GM20000 (cell line): ENCODE measurements at regions not wholly inside any gene's neighbourhood (a gene's known extent, or its start where the extent isn't known, plus 50 kb on each side); places are given as distances from the start of the nearest gene placed in this dataset.

Experiments used
- DNase-seq: peaks from one replicate; pipeline ENCODE4 v3.0.0; 2012; ENCODE audit warnings: low spot score
- TF ChIP-seq, protein P1 (sequence below): IDR thresholded peaks from 2 replicates; pipeline ENCODE4 v1.5.1; 2012; ENCODE audit warnings: mild to moderate bottlenecking, control low read depth; ENCODE audit errors: extremely low read depth, missing control alignments

DNA sequence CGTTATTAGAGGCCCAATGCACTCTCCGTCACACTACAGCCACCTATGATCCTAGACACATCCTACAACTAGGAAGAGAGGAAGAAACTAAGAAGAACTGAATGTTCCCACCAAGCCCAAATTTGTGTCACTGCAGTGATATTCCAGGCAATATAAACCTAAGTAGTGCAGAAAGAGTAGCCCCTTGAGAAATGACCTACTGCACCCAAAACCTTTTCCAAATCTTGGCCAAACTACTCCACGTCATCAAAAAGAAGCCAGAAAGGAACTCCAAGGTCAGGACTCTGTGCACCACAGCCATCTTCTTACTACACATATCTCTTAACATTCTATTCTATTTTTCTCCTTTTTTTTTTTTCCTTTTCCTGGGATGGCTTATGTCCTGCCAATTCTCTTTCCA lies 60.2 kb downstream of the ADAMTS1 start:
- TF ChIP-seq, protein P1, sequence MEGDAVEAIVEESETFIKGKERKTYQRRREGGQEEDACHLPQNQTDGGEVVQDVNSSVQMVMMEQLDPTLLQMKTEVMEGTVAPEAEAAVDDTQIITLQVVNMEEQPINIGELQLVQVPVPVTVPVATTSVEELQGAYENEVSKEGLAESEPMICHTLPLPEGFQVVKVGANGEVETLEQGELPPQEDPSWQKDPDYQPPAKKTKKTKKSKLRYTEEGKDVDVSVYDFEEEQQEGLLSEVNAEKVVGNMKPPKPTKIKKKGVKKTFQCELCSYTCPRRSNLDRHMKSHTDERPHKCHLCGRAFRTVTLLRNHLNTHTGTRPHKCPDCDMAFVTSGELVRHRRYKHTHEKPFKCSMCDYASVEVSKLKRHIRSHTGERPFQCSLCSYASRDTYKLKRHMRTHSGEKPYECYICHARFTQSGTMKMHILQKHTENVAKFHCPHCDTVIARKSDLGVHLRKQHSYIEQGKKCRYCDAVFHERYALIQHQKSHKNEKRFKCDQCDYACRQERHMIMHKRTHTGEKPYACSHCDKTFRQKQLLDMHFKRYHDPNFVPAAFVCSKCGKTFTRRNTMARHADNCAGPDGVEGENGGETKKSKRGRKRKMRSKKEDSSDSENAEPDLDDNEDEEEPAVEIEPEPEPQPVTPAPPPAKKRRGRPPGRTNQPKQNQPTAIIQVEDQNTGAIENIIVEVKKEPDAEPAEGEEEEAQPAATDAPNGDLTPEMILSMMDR: no peak
- DNase-seq: no peak

DNA sequence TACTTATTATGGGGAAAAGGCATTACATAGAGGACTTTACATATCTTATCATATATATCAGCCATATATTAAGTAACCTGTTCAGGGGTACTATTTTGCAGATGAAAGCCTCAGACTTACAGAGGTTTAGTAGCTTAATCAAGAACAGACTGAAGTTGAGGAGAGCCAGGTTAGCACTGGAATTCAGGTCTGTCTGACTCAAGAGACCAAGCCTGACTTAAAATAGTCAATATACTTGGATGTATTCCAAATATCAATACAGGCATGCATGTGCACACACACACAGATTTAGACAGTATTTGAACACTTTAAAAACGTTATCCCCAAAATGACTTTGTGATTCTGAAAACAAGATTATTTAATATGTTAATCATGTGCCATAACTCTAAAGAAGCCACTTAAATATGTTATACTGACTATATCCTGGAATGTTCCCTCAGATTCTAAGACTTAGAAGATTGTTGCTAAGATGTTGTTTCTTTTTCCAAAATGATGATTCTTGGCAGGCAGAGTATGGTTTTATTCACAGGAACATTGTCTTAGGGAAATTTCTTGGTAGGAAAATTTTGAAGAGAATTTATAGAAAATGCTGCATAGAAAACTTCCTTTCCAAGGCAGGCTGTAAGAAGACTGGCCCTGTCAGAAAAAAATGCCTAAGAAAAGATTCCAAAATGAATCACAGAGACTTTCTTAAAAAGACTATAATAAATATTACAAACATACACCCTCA lies 61.6 kb downstream of the ADAMTS1 start:
- TF ChIP-seq, protein P1: no peak

DNA sequence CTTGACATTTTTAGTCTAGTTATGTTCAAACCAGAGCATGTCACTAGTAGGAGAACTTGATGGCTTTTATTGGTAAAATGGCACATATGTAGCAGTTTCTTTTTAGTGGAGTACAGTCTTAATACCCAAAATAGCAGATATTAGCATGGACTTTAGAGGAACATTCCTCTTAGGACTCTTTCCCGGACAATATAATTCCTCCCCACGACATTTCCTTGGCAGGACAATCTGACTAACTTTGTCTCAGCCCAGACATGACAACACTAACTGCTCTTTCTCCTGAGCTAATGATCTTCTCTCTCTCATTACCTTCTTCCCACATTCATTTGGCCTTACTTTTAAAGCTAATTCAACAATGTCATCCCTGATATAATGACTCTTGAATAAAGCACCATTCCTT lies 62.5 kb downstream of the ADAMTS1 start:
- TF ChIP-seq, protein P1: no peak
- no peak for DNase-seq

More for the DNA sequence above, 61.6 kb downstream of the ADAMTS1 start:
- no peak for DNase-seq

DNA sequence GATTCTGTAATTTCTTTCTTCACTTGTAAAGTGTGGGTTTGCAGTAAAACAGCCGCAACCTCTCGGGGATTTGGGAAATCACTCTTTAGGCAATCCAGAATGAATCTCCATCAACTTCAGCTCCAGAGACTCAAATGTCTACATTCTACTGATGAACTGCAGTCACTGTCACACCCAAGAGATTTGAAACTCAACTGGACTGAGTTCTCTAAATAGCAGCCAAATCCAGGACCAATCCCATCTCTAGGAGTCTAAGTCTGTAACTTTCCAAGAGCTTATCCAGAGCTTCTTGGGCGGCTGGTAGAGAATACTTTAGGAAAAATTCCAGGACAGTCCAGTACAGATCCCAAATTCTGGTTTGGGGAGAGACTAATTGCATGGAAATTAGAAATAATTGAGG lies 62.9 kb downstream of the ADAMTS1 start:
- DNase-seq: no peak
- TF ChIP-seq, protein P1: no peak

DNA sequence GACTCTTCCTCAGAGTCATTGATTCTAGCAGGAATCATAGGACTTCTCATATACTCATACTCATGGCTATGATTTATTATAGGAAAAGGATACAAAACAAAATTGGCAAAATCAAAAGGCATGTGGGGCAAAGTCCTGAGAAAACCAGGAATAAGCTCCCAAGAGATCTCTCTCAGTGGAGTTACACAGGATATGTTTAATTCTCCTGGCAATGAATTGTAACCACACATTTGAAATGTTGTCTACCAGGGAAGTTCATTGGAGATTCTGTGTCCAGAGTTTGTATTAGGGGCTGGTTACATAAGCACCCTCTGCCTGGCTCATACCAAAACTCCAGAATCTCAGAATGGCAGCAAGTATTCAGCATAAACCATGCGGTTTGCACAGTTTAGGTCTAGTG lies 63.9 kb downstream of the ADAMTS1 start:
- TF ChIP-seq, protein P1: no peak
- DNase-seq: no peak

DNA sequence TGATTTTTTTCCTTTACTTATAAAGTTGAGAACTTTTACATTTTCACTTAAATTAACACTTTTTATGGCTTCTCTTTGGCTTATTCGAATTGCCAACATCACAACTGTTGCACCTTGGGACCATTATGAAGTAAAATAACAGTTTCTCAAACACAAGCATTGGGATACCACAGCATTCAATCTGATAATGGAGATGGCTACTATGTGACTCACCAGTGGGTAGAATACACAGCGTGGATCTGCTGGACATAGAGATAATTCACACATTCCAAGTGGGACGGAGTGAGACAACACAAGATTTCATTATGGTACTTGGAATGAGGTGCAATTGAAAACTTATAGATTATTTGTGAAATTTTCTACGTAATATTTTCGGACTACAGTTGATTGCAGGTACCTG lies 68.0 kb downstream of the ADAMTS1 start:
- TF ChIP-seq, protein P1: no peak
- DNase-seq: no peak

DNA sequence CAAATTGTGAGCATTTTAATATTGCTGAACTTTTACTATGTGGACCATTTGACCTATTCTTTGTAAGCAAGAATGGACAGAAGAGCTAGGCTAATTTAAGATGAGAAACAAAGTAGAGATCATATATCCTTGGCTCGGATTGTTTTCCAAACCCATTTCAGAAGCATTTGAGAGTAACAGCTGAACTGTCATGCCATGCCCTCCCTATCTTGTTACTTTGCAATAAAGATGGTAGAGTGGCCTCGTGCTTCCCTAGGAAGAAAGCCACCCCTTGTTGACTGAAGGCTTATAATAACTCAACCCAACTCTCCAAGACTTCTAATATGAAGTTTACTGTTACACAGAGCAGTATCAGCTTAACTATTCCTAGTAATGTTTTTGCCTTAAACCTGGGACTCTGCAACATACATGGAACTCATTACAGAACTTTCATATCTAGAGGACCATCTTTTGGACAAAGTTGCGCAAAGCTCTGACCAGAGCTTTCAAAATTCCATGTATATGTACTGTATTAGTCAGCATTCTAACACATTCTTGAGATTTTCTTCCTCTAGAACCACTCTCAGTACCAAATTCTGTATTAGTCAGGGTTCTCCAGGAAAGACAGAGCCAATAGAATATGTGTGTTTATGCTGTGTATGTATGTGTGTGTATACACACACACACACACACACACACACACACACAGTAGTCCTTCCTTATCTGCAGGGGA lies 68.7 kb downstream of the ADAMTS1 start:
- TF ChIP-seq, protein P1: no peak
- no peak for DNase-seq
